HEK293 (cell line): ENCODE measurements at regions not wholly inside any gene's neighbourhood (a gene's known extent, or its start where the extent isn't known, plus 50 kb on each side); places are given as distances from the start of the nearest gene placed in this dataset.

ENCODE experiments used
- CTCF ChIA-PET: fragments of 350-600 bp; formaldehyde crosslinking; extraction: SDS; loops from one replicate; lab custom pipeline; 2021; ENCODE audit warnings: antibody characterized with exemption; lab: Yijun Ruan, JAX
- POLR2A ChIA-PET: fragments of 300-600 bp; formaldehyde crosslinking; extraction: SDS; loops from one replicate; lab custom pipeline; 2020; ENCODE audit warnings: antibody characterized with exemption, inconsistent platforms; lab: Yijun Ruan, JAX
- H3K27ac ChIP-seq: fragments of 200-500 bp; sonication (Bioruptor generic); 2 replicates; pipeline ENCODE4 v1.5.1; 2014; ENCODE audit warnings: low read depth, low read length, control low read depth, inconsistent platforms; ENCODE audit errors: extremely low read depth
- H3K36me3 ChIP-seq, 2 experiments: fragments of 200-500 bp in 1 of 2; sonication (Bioruptor generic) in 1 of 2; 1 replicate in 1 of 2; 2 replicates in 1 of 2; pipeline ENCODE4 v1.5.1; 2014 to 2017; ENCODE audit warnings: inconsistent platforms in 2 of 2, low read length in 2 of 2; ENCODE audit not compliant: control insufficient read depth in 2 of 2, insufficient read depth in 1 of 2
- H3K4me1 ChIP-seq: fragments of 200-500 bp; sonication (Bioruptor generic); 2 replicates; pipeline ENCODE4 v1.5.1; 2014; ENCODE audit warnings: mild to moderate bottlenecking, low read length, inconsistent platforms; ENCODE audit not compliant: control insufficient read depth, insufficient read depth
- H3K4me3 ChIP-seq: 2 replicates; pipeline ENCODE4 v1.5.1; 2011; ENCODE audit warnings: low read depth, mild to moderate bottlenecking, control low read depth, low read length, moderate library complexity
- H3K9me3 ChIP-seq: fragments of 200-500 bp; sonication (Bioruptor generic); 2 replicates; pipeline ENCODE4 v1.5.1; 2014; ENCODE audit warnings: low read depth, low read length, inconsistent platforms; ENCODE audit not compliant: control insufficient read depth, insufficient read depth
- EGR2 ChIP-seq: fragments of 450-650 bp; formaldehyde crosslinking; IDR thresholded peaks from 2 replicates; pipeline ENCODE4 v1.5.1; 2016; ENCODE audit warnings: low read depth, missing biosample characterization, missing genetic modification characterization
- GLIS1 ChIP-seq: fragments of 450-650 bp; formaldehyde crosslinking; IDR thresholded peaks from 2 replicates; pipeline ENCODE4 v1.5.1; 2016; ENCODE audit warnings: missing biosample characterization, missing genetic modification characterization
- PATZ1 ChIP-seq: fragments of 450-650 bp; formaldehyde crosslinking; IDR thresholded peaks from 2 replicates; pipeline ENCODE4 v1.5.1; 2016; ENCODE audit warnings: missing biosample characterization, missing genetic modification characterization
- PRDM10 ChIP-seq: fragments of 450-650 bp; formaldehyde crosslinking; IDR thresholded peaks from 2 replicates; pipeline ENCODE4 v1.5.1; 2016; ENCODE audit warnings: missing biosample characterization, missing genetic modification characterization
- ZBTB7A ChIP-seq: fragments of 450-650 bp; formaldehyde crosslinking; IDR thresholded peaks from 2 replicates; pipeline ENCODE4 v1.5.1; 2016; ENCODE audit warnings: low read depth, missing biosample characterization, missing genetic modification characterization
- ZNF114 ChIP-seq: fragments of 450-650 bp; formaldehyde crosslinking; IDR thresholded peaks from 2 replicates; pipeline ENCODE4 v1.5.0; 2017; ENCODE audit warnings: missing biosample characterization, missing genetic modification characterization
- ZNF138 ChIP-seq: fragments of 450-650 bp; formaldehyde crosslinking; IDR thresholded peaks from 2 replicates; pipeline ENCODE4 v1.5.1; 2016; ENCODE audit warnings: missing biosample characterization, missing genetic modification characterization, borderline replicate concordance
- ZNF174 ChIP-seq: fragments of 450-650 bp; formaldehyde crosslinking; IDR thresholded peaks from 2 replicates; pipeline ENCODE4 v1.5.0; 2017; ENCODE audit warnings: missing biosample characterization, mild to moderate bottlenecking, missing genetic modification characterization
- ZNF202 ChIP-seq: fragments of 450-650 bp; formaldehyde crosslinking; IDR thresholded peaks from 2 replicates; pipeline ENCODE4 v1.5.1; 2016; ENCODE audit warnings: missing biosample characterization, missing genetic modification characterization, borderline replicate concordance
- ZNF239 ChIP-seq: fragments of 450-650 bp; formaldehyde crosslinking; IDR thresholded peaks from 2 replicates; pipeline ENCODE4 v1.5.1; 2016; ENCODE audit warnings: missing biosample characterization, missing genetic modification characterization
- ZNF24 ChIP-seq: fragments of 450-650 bp; formaldehyde crosslinking; IDR thresholded peaks from 2 replicates; pipeline ENCODE4 v1.5.1; 2016; ENCODE audit warnings: missing biosample characterization, missing genetic modification characterization
- ZNF473 ChIP-seq: fragments of 450-650 bp; formaldehyde crosslinking; IDR thresholded peaks from 2 replicates; pipeline ENCODE4 v1.5.1; 2017; ENCODE audit warnings: missing biosample characterization, missing genetic modification characterization
- ZNF560 ChIP-seq: fragments of 450-650 bp; formaldehyde crosslinking; IDR thresholded peaks from 2 replicates; pipeline ENCODE4 v1.5.1; 2017; ENCODE audit warnings: missing biosample characterization, missing genetic modification characterization, borderline replicate concordance
- ZNF561 ChIP-seq: fragments of 450-650 bp; IDR thresholded peaks from 2 replicates; pipeline ENCODE4 v1.5.1; 2018; ENCODE audit warnings: missing biosample characterization, missing genetic modification characterization, borderline replicate concordance
- ZNF654 ChIP-seq: fragments of 450-650 bp; formaldehyde crosslinking; IDR thresholded peaks from 2 replicates; pipeline ENCODE4 v1.5.1; 2016; ENCODE audit warnings: low read depth, missing biosample characterization, missing genetic modification characterization
- ZXDB ChIP-seq: fragments of 450-650 bp; formaldehyde crosslinking; IDR thresholded peaks from 2 replicates; pipeline ENCODE4 v1.5.1; 2016; ENCODE audit warnings: missing biosample characterization, missing genetic modification characterization
- TF ChIP-seq, protein P1 (sequence below): fragments of 450-650 bp; formaldehyde crosslinking; IDR thresholded peaks from 2 replicates; pipeline ENCODE4 v1.5.1; 2016; ENCODE audit warnings: missing biosample characterization, missing genetic modification characterization
- TF ChIP-seq, protein P2 (sequence below): fragments of 450-650 bp; formaldehyde crosslinking; IDR thresholded peaks from 2 replicates; pipeline ENCODE4 v1.5.1; 2017; ENCODE audit warnings: missing biosample characterization, missing genetic modification characterization
- TF ChIP-seq, protein P3 (sequence below): fragments of 450-650 bp; formaldehyde crosslinking; IDR thresholded peaks from 2 replicates; pipeline ENCODE4 v1.5.1; 2016; ENCODE audit warnings: missing biosample characterization, missing genetic modification characterization
- TF ChIP-seq, protein P4 (sequence below): fragments of 450-650 bp; formaldehyde crosslinking; IDR thresholded peaks from 2 replicates; pipeline ENCODE4 v1.5.1; 2017; ENCODE audit warnings: missing biosample characterization, missing genetic modification characterization

GRCh38 chr5:117082977-117083376 is 508.4 kb upstream of the SEMA6A start (continued):
- TF ChIP-seq ZXDB: no peak
- TF ChIP-seq ZNF138 (tag by site-specific recombination): no peak
- TF ChIP-seq ZBTB7A (tag by site-specific recombination): no peak

GRCh38 chr5:117077142-117077541 is 502.5 kb upstream of the SEMA6A start:
- no peaks in the 10 kb centered on the region for H3K4me1 ChIP-seq
- H3K9me3 ChIP-seq: no peaks in the 10 kb centered on the region
- no peak overlapping the region for H3K4me3 ChIP-seq
- TF ChIP-seq PRDM10 (no peak), ZNF239 (tag by site-specific recombination) (no peak), PATZ1 (tag by site-specific recombination) (no peak), ZNF654 (tag by site-specific recombination) (peak; percentile 32; the same call in 1 of the 2 replicates), ZNF24 (tag by site-specific recombination) (no peak), ZNF561 (tag by site-specific recombination) (no peak), EGR2 (no peak), ZNF202 (tag by site-specific recombination) (no peak)
- TF ChIP-seq, protein P1, sequence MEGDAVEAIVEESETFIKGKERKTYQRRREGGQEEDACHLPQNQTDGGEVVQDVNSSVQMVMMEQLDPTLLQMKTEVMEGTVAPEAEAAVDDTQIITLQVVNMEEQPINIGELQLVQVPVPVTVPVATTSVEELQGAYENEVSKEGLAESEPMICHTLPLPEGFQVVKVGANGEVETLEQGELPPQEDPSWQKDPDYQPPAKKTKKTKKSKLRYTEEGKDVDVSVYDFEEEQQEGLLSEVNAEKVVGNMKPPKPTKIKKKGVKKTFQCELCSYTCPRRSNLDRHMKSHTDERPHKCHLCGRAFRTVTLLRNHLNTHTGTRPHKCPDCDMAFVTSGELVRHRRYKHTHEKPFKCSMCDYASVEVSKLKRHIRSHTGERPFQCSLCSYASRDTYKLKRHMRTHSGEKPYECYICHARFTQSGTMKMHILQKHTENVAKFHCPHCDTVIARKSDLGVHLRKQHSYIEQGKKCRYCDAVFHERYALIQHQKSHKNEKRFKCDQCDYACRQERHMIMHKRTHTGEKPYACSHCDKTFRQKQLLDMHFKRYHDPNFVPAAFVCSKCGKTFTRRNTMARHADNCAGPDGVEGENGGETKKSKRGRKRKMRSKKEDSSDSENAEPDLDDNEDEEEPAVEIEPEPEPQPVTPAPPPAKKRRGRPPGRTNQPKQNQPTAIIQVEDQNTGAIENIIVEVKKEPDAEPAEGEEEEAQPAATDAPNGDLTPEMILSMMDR (tag by site-specific recombination): 0 out of 2 replicates have a peak, but pooled peaks have one; percentile 9
- TF ChIP-seq, protein P2, sequence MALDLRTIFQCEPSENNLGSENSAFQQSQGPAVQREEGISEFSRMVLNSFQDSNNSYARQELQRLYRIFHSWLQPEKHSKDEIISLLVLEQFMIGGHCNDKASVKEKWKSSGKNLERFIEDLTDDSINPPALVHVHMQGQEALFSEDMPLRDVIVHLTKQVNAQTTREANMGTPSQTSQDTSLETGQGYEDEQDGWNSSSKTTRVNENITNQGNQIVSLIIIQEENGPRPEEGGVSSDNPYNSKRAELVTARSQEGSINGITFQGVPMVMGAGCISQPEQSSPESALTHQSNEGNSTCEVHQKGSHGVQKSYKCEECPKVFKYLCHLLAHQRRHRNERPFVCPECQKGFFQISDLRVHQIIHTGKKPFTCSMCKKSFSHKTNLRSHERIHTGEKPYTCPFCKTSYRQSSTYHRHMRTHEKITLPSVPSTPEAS (tag by site-specific recombination): no peak
- ChIA-PET POLR2A (no interaction called here), CTCF (interaction anchor here (0.6 to 1.1 kb wide), 4 partner anchors 11 to 421 kb away, joined by 3 read pairs; no protein-coding TSS in a partner anchor)
- H3K36me3 ChIP-seq: no peaks in the 10 kb centered on the region
- H3K27ac ChIP-seq: no peak overlapping the region

- Histone ChIP-seq H3K4me3 (no peak overlapping the region), H3K27ac (no peak overlapping the region), H3K9me3 (no peaks in the 10 kb centered on the region), H3K36me3 (no peaks in the 10 kb centered on the region), H3K4me1 (no peaks in the 10 kb centered on the region)
- ChIA-PET CTCF (no interaction called here), POLR2A (no interaction called here)
- TF ChIP-seq, protein P3, sequence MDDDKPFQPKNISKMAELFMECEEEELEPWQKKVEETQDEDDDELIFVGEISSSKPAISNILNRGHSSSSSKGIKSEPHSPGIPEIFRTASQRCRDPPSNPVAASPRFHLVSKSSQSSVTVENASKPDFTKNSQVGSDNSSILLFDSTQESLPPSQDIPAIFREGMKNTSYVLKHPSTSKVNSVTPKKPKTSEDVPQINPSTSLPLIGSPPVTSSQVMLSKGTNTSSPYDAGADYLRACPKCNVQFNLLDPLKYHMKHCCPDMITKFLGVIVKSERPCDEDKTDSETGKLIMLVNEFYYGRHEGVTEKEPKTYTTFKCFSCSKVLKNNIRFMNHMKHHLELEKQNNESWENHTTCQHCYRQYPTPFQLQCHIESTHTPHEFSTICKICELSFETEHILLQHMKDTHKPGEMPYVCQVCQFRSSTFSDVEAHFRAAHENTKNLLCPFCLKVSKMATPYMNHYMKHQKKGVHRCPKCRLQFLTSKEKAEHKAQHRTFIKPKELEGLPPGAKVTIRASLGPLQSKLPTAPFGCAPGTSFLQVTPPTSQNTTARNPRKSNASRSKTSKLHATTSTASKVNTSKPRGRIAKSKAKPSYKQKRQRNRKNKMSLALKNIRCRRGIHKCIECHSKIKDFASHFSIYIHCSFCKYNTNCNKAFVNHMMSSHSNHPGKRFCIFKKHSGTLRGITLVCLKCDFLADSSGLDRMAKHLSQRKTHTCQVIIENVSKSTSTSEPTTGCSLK (tag by site-specific recombination): no peak
- TF ChIP-seq, protein P4, sequence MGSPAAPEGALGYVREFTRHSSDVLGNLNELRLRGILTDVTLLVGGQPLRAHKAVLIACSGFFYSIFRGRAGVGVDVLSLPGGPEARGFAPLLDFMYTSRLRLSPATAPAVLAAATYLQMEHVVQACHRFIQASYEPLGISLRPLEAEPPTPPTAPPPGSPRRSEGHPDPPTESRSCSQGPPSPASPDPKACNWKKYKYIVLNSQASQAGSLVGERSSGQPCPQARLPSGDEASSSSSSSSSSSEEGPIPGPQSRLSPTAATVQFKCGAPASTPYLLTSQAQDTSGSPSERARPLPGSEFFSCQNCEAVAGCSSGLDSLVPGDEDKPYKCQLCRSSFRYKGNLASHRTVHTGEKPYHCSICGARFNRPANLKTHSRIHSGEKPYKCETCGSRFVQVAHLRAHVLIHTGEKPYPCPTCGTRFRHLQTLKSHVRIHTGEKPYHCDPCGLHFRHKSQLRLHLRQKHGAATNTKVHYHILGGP (tag by site-specific recombination): no peak
- TF ChIP-seq ZNF114 (tag by site-specific recombination) (no peak), ZNF560 (tag by site-specific recombination) (no peak), GLIS1 (tag by site-specific recombination) (no peak), ZNF473 (tag by site-specific recombination) (no peak), ZNF174 (tag by site-specific recombination) (no peak)
- TF ChIP-seq, protein P2 (tag by site-specific recombination): no peak
Observed at GRCh38 chr5:117072439-117072838, 497.8 kb upstream of the SEMA6A start.
